Right atrium auricular region (tissue), 2 donors: ENCODE measurements at regions not wholly inside any gene's neighbourhood (a gene's known extent, or its start where the extent isn't known, plus 50 kb on each side); places are given as distances from the start of the nearest gene placed in this dataset.
A peak's percentile ranks its signal among the peaks of the same experiment; 100 is the strongest.

Experiments used
- DNase-seq: peaks from one replicate; pipeline ENCODE4 v3.0.0-alpha.2; 2019; ENCODE audit warnings: low spot score
- H3K27ac ChIP-seq, 2 donors: fragments of 200-600 bp; sonication (generic); 1 replicate in 1 of 2; 2 replicates in 1 of 2; pipeline ENCODE4 v1.5.1; 2016 to 2019
- H3K27me3 ChIP-seq, 2 donors: fragments of 200-600 bp; sonication (generic); one replicate each; pipeline versions ENCODE4 v1.5.1 to v1.6.0; 2017 to 2019
- H3K36me3 ChIP-seq: fragments of 200-600 bp; sonication (generic); one replicate; pipeline ENCODE4 v1.5.1; 2016
- H3K4me1 ChIP-seq, 2 donors: fragments of 200-600 bp; sonication (generic); one replicate each; pipeline versions ENCODE4 v1.5.1 to v1.6.0; 2017 to 2019
- H3K4me3 ChIP-seq, 2 donors: fragments of 200-600 bp; sonication (generic); 1 replicate in 1 of 2; 2 replicates in 1 of 2; pipeline ENCODE4 v1.5.1; 2017 to 2019; ENCODE audit warnings: mild to moderate bottlenecking in 1 of 2, moderate library complexity in 1 of 2
- H3K9me3 ChIP-seq, 2 donors: fragments of 200-600 bp; sonication (generic); one replicate each; pipeline ENCODE4 v1.5.1; 2019
- CTCF ChIP-seq, 2 donors: fragments of 200-600 bp; sonication (generic); IDR thresholded peaks; one replicate each; pipeline ENCODE4 v1.5.1; 2019; ENCODE audit warnings: antibody characterized with exemption in 2 of 2

GRCh38 chr2:204255526-204255925 lies 289.7 kb upstream of the PARD3B start:
- DNase-seq: no peak
- no peak overlapping the region for H3K4me3 ChIP-seq
- H3K36me3 ChIP-seq: no peaks in the 10 kb centered on the region
- TF ChIP-seq CTCF (IDR thresholded peaks at IDR 0.05): no peak
- H3K27me3 ChIP-seq: no peaks in the 10 kb centered on the region
- no peaks in the 10 kb centered on the region for H3K9me3 ChIP-seq
- H3K27ac ChIP-seq: no peak overlapping the region
- peaks cover 0 to 4% of the 10 kb centered on the region in 2 donors for H3K4me1 ChIP-seq

GRCh38 chr2:204257781-204258180 lies 287.5 kb upstream of the PARD3B start:
- TF ChIP-seq CTCF (IDR thresholded peaks at IDR 0.05): no peak
- Histone ChIP-seq H3K4me1 (peaks cover 0 to 8% of the 10 kb centered on the region in 2 donors), H3K27ac (no peak overlapping the region), H3K9me3 (no peaks in the 10 kb centered on the region), H3K4me3 (no peak overlapping the region), H3K27me3 (no peaks in the 10 kb centered on the region), H3K36me3 (no peaks in the 10 kb centered on the region)
- DNase-seq: no peak

GRCh38 chr2:204258890-204259289 lies 286.4 kb upstream of the PARD3B start:
- Histone ChIP-seq H3K4me1 (peaks cover 0 to 8% of the 10 kb centered on the region in 2 donors), H3K27ac (no peak overlapping the region), H3K9me3 (no peaks in the 10 kb centered on the region)

GRCh38 chr2:204260162-204260877 lies 285.0 kb upstream of the PARD3B start:
- Histone ChIP-seq H3K9me3 (no peaks in the 10 kb centered on the region), H3K27ac (no peak overlapping the region), H3K4me1 (peaks cover 0 to 8% of the 10 kb centered on the region in 2 donors), H3K36me3 (no peaks in the 10 kb centered on the region), H3K27me3 (no peaks in the 10 kb centered on the region), H3K4me3 (no peak overlapping the region)
- peak; percentile 76 for DNase-seq
- TF ChIP-seq CTCF (IDR thresholded peaks at IDR 0.05): peak; percentile 75 to 84

More at GRCh38 chr2:204258890-204259289, 286.4 kb upstream of the PARD3B start:
- no peaks in the 10 kb centered on the region for H3K27me3 ChIP-seq
- no peak overlapping the region for H3K4me3 ChIP-seq
- no peak for TF ChIP-seq CTCF (IDR thresholded peaks at IDR 0.05)
- H3K36me3 ChIP-seq: no peaks in the 10 kb centered on the region
- no peak for DNase-seq

- TF ChIP-seq CTCF (IDR thresholded peaks at IDR 0.05): no peak
Measured at GRCh38 chr2:204260901-204261300, 284.4 kb upstream of the PARD3B start.

GRCh38 chr2:204261846-204262245 lies 283.4 kb upstream of the PARD3B start:
- H3K27ac ChIP-seq: no peak overlapping the region
- H3K27me3 ChIP-seq: no peaks in the 10 kb centered on the region
- H3K4me1 ChIP-seq: peaks cover 0 to 8% of the 10 kb centered on the region in 2 donors
- H3K36me3 ChIP-seq: no peaks in the 10 kb centered on the region
- no peak for DNase-seq
- no peaks in the 10 kb centered on the region for H3K9me3 ChIP-seq
- H3K4me3 ChIP-seq: no peak overlapping the region
- TF ChIP-seq CTCF (IDR thresholded peaks at IDR 0.05): no peak

More at GRCh38 chr2:204260901-204261300, 284.4 kb upstream of the PARD3B start:
- no peak for DNase-seq
- H3K4me3 ChIP-seq: no peak overlapping the region
- H3K27me3 ChIP-seq: no peaks in the 10 kb centered on the region
- no peaks in the 10 kb centered on the region for H3K9me3 ChIP-seq
- no peaks in the 10 kb centered on the region for H3K36me3 ChIP-seq
- no peak overlapping the region for H3K27ac ChIP-seq
- H3K4me1 ChIP-seq: peaks cover 0 to 8% of the 10 kb centered on the region in 2 donors
